Calu3 (cell line): ENCODE measurements at regions not wholly inside any gene's neighbourhood (a gene's known extent, or its start where the extent isn't known, plus 50 kb on each side); places are given as distances from the start of the nearest gene placed in this dataset.

Source experiments
- BruUV-seq: library from RNA; stranded (reverse); fragments of 400-500 nt; replicated peaks from 2 replicates; lab custom pipeline; 2021; lab: Mats Ljungman, UMichigan
- CTCF ChIA-PET: fragments of 300-600 bp; sonication (Branson Sonifier 250); formaldehyde crosslinking; loops from one replicate; lab custom pipeline; 2022; ENCODE audit warnings: antibody characterized with exemption; lab: Charles Lee
- DNase-seq: peaks from one replicate; pipeline ENCODE4 v3.0.0; 2022
- H3K27ac Mint-ChIP-seq: one replicate; pipeline ENCODE4 v1.8.0; 2022; ENCODE audit warnings: mixed read lengths; ENCODE audit not compliant: unreplicated experiment
- H3K27me3 Mint-ChIP-seq: one replicate; pipeline ENCODE4 v1.8.0; 2022; ENCODE audit warnings: mixed read lengths; ENCODE audit not compliant: unreplicated experiment
- H3K36me3 Mint-ChIP-seq: one replicate; pipeline ENCODE4 v1.8.0; 2022; ENCODE audit warnings: mild to moderate bottlenecking, moderate library complexity, mixed read lengths; ENCODE audit not compliant: insufficient read depth, unreplicated experiment
- H3K4me1 Mint-ChIP-seq: one replicate; pipeline ENCODE4 v1.8.0; 2022; ENCODE audit warnings: mild to moderate bottlenecking, low read depth, mixed read lengths; ENCODE audit not compliant: unreplicated experiment
- H3K4me3 Mint-ChIP-seq: one replicate; pipeline ENCODE4 v1.8.0; 2022; ENCODE audit warnings: mild to moderate bottlenecking, low read depth, moderate library complexity, mixed read lengths; ENCODE audit not compliant: unreplicated experiment
- H3K9me3 Mint-ChIP-seq: one replicate; pipeline ENCODE4 v1.8.0; 2022; ENCODE audit warnings: low read depth, mixed read lengths; ENCODE audit not compliant: unreplicated experiment
- CTCF ChIP-seq: fragments of 200-600 bp; IDR thresholded peaks from one replicate; pipeline ENCODE4 v1.8.0; 2022; ENCODE audit warnings: antibody characterized with exemption; ENCODE audit not compliant: unreplicated experiment
- intact Hi-C: fragments of 100-400 bp; cut with micrococcal nuclease; formaldehyde crosslinking; loops from one replicate; pipeline ENCODE4 v1.10.0; 2022; ENCODE audit not compliant: unreplicated experiment

DNA sequence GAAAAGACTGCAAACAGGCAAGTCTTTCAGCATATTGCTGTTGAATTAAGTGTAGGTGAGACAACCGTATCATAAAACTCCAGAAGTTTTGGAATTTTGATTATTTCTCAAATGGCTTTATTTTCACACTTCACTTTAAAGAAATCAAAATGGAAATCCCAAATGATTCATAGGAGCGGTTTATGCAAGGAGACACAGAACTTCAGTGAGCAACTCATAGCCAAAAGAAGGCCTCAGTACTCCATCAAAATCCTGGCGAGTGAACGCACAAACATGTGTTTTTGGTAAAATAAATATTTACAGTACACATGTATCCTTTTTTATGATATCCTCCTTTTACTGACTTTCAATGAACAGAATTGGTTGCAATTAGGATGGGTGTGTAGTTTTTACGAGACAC lies 140.4 kb upstream of the APCDD1 start:
- Mint-ChIP-seq H3K27me3 (peaks cover 83% of the 10 kb centered on the region), H3K4me1 (peaks cover 6% of the 10 kb centered on the region), H3K27ac (no peak overlapping the region), H3K4me3 (no peak overlapping the region), H3K36me3 (no peaks in the 10 kb centered on the region), H3K9me3 (no peaks in the 10 kb centered on the region)
- TF ChIP-seq CTCF: no peak
- DNase-seq: no peak
- CTCF ChIA-PET: no interaction called here
- no TSS peak for BruUV-seq
- intact Hi-C loops: no loop called here

- intact Hi-C loops: no loop called here
- Mint-ChIP-seq H3K36me3 (no peaks in the 10 kb centered on the region), H3K4me1 (no peaks in the 10 kb centered on the region)
These were observed 138.9 kb upstream of the APCDD1 start for GRCh38 chr18:10315522-10315921.

DNA sequence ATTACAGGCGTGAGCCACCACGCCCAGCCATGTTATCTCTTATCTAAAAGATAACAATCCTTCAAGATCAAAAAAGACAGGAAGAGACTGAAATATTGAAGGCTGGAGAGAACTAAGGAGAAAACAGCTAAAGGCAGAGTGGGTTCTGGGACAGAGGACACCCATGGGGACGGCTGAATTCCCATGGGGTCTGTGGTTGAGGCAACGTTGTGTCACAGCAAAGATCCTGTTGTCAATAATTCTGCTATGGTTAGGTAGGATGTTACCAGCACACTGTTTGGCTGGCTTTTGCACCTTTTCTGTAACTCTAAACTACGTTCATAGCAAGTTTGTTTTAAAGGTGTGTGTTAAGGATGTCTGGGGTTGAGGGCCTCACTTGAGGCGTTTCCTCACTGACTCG lies 137.7 kb upstream of the APCDD1 start:
- Mint-ChIP-seq H3K27ac (no peak overlapping the region), H3K27me3 (peaks cover 80% of the 10 kb centered on the region), H3K4me3 (no peak overlapping the region), H3K4me1 (no peaks in the 10 kb centered on the region), H3K36me3 (no peaks in the 10 kb centered on the region), H3K9me3 (no peaks in the 10 kb centered on the region)
- no peak for DNase-seq
- intact Hi-C loops: no loop called here
- no TSS peak for BruUV-seq
- TF ChIP-seq CTCF: no peak
- CTCF ChIA-PET: no interaction called here

More at GRCh38 chr18:10315522-10315921, 138.9 kb upstream of the APCDD1 start:
- Mint-ChIP-seq H3K27ac (no peak overlapping the region), H3K27me3 (peaks cover 83% of the 10 kb centered on the region), H3K9me3 (no peaks in the 10 kb centered on the region), H3K4me3 (no peak overlapping the region)
- no peak for TF ChIP-seq CTCF
- no peak for DNase-seq
- CTCF ChIA-PET: no interaction called here
- BruUV-seq: no TSS peak

DNA sequence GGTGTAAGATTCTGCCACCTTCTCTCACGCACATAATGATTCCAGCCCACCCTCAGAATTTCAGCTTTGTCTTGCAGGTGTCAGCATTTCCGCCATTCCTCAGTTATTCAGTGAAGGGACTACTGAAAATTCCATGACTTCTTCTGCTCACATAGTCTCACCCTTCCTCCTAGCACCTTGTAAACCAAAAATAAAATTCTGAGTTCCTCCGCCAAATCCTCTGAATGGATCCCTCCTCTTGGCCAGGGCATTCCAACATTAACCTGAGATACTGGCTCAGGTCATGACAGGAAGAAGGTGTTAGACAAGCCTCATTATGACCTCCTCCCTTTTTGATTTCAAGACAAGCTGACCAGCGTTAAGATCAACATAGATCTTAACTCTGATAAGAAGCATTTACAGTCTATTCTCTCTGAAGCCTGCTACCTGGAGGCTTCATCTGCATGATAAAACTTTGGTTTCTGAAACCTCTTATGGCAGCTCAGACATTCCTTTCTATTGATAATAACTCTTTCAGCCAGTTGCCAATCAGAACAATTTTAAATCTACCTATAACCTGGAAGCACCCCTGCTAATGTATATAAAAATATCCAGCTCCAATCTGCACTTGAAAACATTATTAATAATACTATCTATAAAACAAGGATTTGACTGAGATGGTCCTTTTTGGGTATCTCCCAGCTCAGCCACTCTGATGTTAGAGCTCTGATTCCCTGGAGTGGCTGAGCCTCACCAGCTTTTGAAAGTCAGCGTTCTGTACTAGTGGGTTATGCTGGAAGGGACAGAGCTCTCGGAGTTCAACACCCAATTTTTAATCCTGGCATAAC lies 136.4 kb upstream of the APCDD1 start:
- no peak for DNase-seq
- Mint-ChIP-seq H3K9me3 (no peaks in the 10 kb centered on the region), H3K4me3 (no peak overlapping the region), H3K36me3 (no peaks in the 10 kb centered on the region), H3K27ac (no peak overlapping the region), H3K4me1 (no peaks in the 10 kb centered on the region), H3K27me3 (peaks cover 80% of the 10 kb centered on the region)
- no TSS peak for BruUV-seq
- intact Hi-C loops: no loop called here
- CTCF ChIA-PET: interaction anchor here (0.6 kb wide), 1 partner anchor 86 kb away, joined by 3 read pairs; no protein-coding TSS in a partner anchor
- no peak for TF ChIP-seq CTCF
